OCI-LY1 (cell line): ENCODE measurements at regions not wholly inside any gene's neighbourhood (a gene's known extent, or its start where the extent isn't known, plus 50 kb on each side); places are given as distances from the start of the nearest gene placed in this dataset.

Experiments
- EZH2 ChIP-seq: fragments of 200-600 bp; sonication (generic), shearing (Covaris generic); IDR thresholded peaks from 2 replicates; pipeline ENCODE4 v1.8.0; 2017; ENCODE audit warnings: borderline replicate concordance, mixed run types, mild to moderate bottlenecking, antibody characterized with exemption, low read length, moderate library complexity, mixed read lengths
- TF ChIP-seq, protein P1 (sequence below): fragments of 200-600 bp; sonication (generic), shearing (Covaris generic); IDR thresholded peaks from 2 replicates; pipeline ENCODE4 v1.5.1; 2017; ENCODE audit warnings: mild to moderate bottlenecking, antibody characterized with exemption, low read length, moderate library complexity, mixed read lengths

DNA sequence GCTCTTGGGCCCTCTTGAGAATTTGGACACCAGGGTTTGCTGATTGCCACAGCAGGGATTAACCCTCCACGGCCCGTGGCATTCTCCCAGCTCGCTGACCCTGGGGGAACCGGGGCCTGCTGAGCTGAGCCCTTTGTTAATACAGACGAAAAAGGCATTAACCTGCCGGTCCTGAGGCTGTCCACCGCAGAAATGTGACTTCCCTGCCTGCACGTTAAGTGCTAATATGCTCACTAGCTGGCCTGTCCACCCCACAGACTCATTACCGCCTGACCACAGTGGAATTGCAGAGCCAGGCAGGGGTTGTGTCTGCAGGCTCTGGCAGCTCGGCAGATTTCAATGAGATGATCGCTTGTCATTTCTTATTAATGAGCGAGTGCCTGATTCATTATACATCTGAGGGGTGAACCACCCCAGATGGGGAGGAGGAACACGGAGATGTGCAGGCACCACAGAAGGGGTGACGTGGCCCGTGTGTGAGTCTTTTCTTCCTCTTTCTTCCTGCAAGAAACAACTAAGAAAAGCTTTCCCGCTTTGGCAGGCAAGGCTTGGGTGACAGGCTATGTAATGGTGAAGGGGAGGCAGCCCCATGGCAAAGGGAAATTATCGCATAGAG is 126.0 kb downstream of the GLI2 start:
- TF ChIP-seq, protein P1, sequence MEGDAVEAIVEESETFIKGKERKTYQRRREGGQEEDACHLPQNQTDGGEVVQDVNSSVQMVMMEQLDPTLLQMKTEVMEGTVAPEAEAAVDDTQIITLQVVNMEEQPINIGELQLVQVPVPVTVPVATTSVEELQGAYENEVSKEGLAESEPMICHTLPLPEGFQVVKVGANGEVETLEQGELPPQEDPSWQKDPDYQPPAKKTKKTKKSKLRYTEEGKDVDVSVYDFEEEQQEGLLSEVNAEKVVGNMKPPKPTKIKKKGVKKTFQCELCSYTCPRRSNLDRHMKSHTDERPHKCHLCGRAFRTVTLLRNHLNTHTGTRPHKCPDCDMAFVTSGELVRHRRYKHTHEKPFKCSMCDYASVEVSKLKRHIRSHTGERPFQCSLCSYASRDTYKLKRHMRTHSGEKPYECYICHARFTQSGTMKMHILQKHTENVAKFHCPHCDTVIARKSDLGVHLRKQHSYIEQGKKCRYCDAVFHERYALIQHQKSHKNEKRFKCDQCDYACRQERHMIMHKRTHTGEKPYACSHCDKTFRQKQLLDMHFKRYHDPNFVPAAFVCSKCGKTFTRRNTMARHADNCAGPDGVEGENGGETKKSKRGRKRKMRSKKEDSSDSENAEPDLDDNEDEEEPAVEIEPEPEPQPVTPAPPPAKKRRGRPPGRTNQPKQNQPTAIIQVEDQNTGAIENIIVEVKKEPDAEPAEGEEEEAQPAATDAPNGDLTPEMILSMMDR = no peak
- no peak for TF ChIP-seq EZH2
